DMS53 (cell line): ENCODE measurements at regions not wholly inside any gene's neighbourhood (a gene's known extent, or its start where the extent isn't known, plus 50 kb on each side); places are given as distances from the start of the nearest gene placed in this dataset.
"Not testable (repeated sequence)": the region's sequence is repeated elsewhere in the genome, so short reads cannot be mapped to it uniquely, and the experiment has no call there.

Experiments
- DNase-seq: peaks from one replicate; lab custom pipeline; 2025; lab: John Stamatoyannopoulos, UW

DNA sequence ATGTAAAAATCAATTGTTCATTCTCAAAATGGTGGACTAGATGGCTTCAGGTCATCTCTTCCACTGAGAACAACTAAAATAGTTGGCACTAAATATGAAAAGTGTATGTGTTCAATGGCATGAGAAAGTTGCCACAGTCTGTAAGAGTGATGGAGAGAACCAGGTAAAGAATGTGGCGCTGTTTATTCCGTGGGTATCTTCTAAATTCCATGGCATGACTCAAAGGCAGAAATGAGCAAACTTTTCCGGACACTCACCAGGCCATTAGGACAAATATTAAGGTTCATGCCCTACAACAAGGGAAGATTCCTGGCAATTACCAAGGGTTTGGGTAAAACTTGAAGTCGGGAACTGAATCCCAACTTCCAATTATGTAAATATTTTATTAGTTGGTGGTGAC lies 825.4 kb upstream of the CDH6 start:
- DNase-seq, result no peak

DNA sequence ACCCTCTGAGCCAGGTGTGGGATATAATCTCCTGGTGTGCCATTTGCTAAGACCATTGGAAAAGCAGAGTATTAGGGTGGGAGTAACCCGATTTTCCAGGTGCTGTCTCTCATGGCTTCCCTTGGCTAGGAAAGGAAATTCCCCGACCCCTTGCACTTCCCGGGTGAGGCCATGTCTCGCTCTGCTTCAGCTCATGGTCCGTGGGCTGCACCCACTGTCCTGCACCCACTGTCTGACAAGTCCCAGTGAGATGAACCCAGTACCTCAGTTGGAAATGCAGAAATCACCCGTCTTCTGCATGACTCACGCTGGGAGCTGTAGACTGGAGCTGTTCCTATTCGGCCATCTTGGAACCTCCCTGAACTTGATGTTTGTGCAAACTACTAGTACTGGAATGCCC lies 828.5 kb upstream of the CDH6 start:
- not testable (repeated sequence) for DNase-seq

GRCh38 chr5:30357371-30357770 lies 836.1 kb upstream of the CDH6 start:
- DNase-seq, result no peak

- peak; percentile 21 for DNase-seq
These were observed 837.8 kb upstream of the CDH6 start for GRCh38 chr5:30355675-30356074.

GRCh38 chr5:30347858-30348257 lies 845.6 kb upstream of the CDH6 start:
- DNase-seq, result no peak

DNA sequence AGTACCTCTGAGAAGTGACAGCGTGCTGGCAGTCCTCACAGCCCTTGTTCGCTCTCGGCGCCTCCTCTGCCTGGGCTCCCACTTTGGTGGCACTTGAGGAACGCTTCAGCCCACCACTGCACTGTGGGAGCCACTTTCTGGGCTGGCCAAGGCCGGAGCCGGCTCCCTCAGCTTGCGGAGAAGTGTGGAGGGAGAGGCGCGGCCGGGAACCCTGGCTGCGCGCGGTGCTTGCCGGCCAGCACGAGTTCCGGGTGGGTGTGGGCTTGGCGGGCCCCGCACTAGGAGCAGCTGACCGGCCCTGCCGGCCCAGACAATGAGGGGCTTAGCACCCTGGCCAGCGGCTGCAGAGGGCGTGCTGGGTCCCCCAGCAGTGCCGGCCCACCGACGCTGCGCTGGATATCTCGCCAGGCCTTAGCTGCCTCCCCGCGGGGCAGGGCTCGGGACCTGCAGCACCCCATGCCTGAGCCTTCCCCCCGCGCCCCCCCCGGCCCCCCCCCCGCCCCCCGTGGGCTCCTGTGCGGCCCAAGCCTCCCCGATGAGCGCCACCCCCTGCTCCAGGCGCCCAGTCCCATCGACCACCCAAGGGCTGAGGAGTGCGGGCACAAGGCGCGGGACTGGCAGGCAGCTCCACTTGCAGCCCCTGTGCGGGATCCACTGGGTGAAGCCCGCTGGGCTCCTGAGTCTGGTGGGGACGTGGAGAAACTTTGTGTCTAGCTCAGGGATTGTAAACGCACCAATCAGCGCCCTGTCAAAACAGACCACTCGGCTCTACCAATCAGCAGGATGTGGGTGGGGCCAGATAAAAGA lies 847.7 kb upstream of the CDH6 start:
- not testable (repeated sequence) for DNase-seq

DNA sequence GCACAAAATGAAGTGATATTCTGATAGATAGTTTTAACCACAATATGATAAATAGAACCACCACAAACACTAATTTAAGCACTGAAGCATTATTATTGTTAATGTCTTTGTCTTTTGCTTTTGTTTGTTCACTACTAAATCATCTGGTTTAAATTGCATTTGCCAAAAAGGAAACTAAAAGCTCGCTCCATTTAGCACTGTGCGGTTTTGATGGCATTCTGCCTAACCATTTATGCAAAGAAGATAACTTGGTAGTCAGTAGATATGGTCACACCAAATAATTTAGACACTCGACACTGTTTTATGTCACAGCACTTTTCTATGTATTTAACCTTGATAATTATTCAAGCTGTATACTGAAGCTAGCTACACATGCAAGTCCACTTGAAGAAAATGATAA lies 849.8 kb upstream of the CDH6 start:
- DNase-seq, result no peak

- peak; percentile 10 for DNase-seq
These were observed 852.0 kb upstream of the CDH6 start for GRCh38 chr5:30341466-30341865.

- DNase-seq, result no peak
These were observed 856.4 kb upstream of the CDH6 start for GRCh38 chr5:30337084-30337573.

- DNase-seq, result no peak
These were observed 862.0 kb upstream of the CDH6 start for GRCh38 chr5:30331534-30331933.

DNA sequence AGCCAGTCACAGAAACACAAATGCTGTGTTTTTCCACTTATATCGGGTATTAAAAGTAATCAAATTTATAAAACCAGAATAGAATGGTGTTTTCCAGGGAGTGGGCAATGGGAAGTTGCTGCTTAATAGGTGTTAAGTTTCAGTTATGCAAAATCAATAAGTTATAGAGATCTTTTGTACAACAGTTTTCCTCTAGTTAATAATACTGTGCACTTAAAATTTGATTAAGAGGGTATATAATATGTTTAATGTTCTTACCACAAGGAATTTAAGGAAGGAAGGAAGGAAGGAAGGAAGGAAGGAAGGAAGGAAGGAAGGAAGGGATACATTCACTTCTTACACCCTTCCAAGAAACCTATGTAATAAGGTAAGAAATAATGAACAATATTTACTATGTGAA lies 867.7 kb upstream of the CDH6 start:
- no peak for DNase-seq

- DNase-seq, result peak; percentile 73
These were observed 869.4 kb upstream of the CDH6 start for GRCh38 chr5:30324083-30324482.

GRCh38 chr5:30287890-30288289 lies 905.6 kb upstream of the CDH6 start:
- no peak for DNase-seq

DNA sequence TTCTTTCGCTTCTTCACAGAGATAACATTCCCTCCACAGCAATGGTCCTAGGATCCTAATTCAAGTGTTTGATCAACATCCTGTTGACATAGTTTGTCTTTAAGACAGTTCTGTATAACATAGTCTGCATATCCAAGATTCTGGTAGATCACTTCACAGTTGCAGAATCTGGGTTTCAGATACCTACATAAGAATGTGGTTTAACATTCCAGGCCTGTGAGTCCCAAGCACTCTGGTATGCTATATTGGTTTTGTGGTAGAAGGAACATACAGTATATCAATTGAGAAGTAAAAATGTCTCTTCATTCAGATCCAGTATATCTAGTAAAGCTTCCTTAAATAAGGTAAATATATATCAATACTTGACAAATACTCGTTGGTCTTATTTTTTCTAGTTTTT lies 914.2 kb upstream of the CDH6 start:
- DNase-seq, result no peak

GRCh38 chr5:30267026-30267425 lies 926.5 kb upstream of the CDH6 start:
- DNase-seq, result no peak

- no peak for DNase-seq
These were observed 954.0 kb upstream of the CDH6 start for GRCh38 chr5:30239331-30240022.

DNA sequence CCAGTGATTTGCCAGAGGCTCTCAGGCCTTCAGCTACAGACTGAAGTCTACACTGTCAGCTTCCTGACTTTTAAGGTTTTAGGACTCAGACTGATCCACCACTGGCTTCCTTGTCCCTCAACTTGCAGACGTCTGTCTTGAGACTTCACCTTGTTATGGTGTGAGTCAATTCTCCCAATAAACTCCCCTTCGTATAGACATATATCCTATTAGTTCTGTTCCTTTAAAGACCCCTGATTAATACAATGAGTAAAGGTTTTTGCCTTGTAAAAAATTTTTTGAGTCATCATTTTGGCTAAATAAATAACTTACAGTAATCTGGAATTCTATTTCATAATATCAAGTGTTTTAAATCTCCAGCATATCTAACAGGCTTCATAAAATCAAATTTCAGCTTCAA lies 956.3 kb upstream of the CDH6 start:
- DNase-seq, result no peak

DNA sequence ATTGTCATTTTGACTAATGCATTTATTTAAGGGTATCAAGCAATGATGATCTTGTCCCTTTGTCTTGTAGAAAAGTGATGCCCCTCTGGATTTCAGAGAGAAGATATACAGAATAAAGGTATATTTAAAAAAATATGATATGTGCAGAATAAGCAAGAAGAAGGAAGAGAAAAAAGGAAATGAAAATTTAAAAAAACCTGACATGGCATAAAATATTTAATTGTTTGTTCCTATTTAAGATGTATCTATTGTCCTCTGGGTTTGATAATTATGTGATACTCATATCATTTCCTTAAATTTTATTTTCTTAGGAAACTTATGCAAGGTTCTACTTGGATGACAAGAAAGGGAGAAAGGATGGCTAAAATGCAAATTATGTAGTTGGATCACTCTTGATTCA lies 983.7 kb upstream of the CDH6 start:
- no peak for DNase-seq

DNA sequence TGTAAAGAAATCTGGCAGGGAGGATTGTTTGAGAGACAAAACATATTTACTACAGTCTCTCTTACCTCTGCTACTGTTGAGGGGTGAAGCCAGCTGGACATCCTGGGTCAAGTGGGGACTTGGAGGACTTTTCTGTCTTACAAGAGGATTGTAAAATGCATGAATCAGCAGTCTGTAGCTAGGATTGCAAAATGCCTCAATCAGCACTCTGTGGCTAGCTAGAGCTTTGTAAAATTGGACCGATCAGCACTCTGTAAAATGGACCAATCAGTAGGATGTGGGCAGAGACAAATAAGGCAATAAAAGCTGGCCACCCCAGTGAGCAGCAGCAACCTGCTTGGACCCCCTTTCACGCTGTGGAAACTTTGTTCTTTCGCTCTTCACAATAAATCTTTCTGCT lies 995.8 kb upstream of the CDH6 start:
- DNase-seq, result peak; percentile 87

GRCh38 chr5:30195036-30195435 lies 998.5 kb upstream of the CDH6 start:
- DNase-seq, result peak; percentile 95

GRCh38 chr5:30194595-30194994 lies 998.9 kb upstream of the CDH6 start:
- peak; percentile 97 for DNase-seq

DNA sequence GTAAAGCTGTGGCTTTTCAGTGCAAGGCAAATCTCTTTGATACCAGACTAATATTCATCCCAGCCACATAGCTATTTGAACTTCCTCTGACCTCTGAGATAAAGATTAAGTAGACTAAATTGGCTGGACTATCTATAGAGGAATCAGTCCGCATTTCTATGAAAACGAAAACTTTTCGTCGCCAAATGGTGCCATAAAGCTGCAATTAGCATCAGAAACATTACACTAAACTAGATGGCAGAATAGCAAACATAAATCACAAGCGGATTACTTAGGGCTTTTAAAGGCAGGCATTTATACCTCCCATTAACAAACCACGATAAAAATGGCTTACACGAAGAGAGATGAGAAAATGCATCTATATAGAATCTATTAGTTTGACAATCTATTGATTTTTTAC lies 1009.7 kb upstream of the CDH6 start:
- no peak for DNase-seq

- peak; percentile 75 for DNase-seq
These were observed 1037.3 kb upstream of the CDH6 start for GRCh38 chr5:30156156-30156555.
